Liver (tissue), 8 donors: ENCODE measurements at regions not wholly inside any gene's neighbourhood (a gene's known extent, or its start where the extent isn't known, plus 50 kb on each side); places are given as distances from the start of the nearest gene placed in this dataset.

Experiments
- DNase-seq: peaks from one replicate; pipeline ENCODE4 v3.0.0-alpha.2; 2017; ENCODE audit warnings: low spot score
- H3K27ac ChIP-seq, 2 donors: one replicate each; pipeline ENCODE4 v1.7.0; 2013; ENCODE audit warnings: inconsistent platforms in 2 of 2, low read length in 2 of 2, control low read depth in 1 of 2, low read depth in 1 of 2, mild to moderate bottlenecking in 1 of 2
- H3K27me3 ChIP-seq, 4 donors: one replicate each; pipeline versions ENCODE4 v1.6.1 to v1.7.0; 2013; ENCODE audit warnings: low read length in 3 of 4, inconsistent platforms in 1 of 4, mild to moderate bottlenecking in 1 of 4, moderate library complexity in 1 of 4; ENCODE audit not compliant: control insufficient read depth in 4 of 4, insufficient read depth in 4 of 4
- H3K36me3 ChIP-seq, 4 donors: one replicate each; pipeline versions ENCODE4 v1.6.1 to v1.7.0; 2013; ENCODE audit warnings: low read length in 3 of 4, mild to moderate bottlenecking in 3 of 4, low read depth in 1 of 4, moderate library complexity in 1 of 4; ENCODE audit not compliant: control insufficient read depth in 4 of 4, insufficient read depth in 3 of 4
- H3K4me1 ChIP-seq, 4 donors: one replicate each; pipeline versions ENCODE4 v1.6.1 to v1.7.0; 2013; ENCODE audit warnings: low read length in 3 of 4, mild to moderate bottlenecking in 3 of 4, moderate library complexity in 1 of 4; ENCODE audit not compliant: control insufficient read depth in 4 of 4, insufficient read depth in 4 of 4
- H3K4me3 ChIP-seq, 3 donors: one replicate each; pipeline versions ENCODE4 v1.6.1 to v1.7.0; 2013; ENCODE audit warnings: low read length in 3 of 3, control low read depth in 1 of 3, low read depth in 1 of 3, mild to moderate bottlenecking in 1 of 3
- H3K9ac ChIP-seq, 2 donors: one replicate each; pipeline ENCODE4 v1.7.0; 2013; ENCODE audit warnings: low read length in 2 of 2, mild to moderate bottlenecking in 2 of 2, moderate library complexity in 2 of 2, control low read depth in 1 of 2, low read depth in 1 of 2
- H3K9me3 ChIP-seq, 4 donors: one replicate each; pipeline versions ENCODE4 v1.6.1 to v1.7.0; 2013; ENCODE audit warnings: low read length in 3 of 4; ENCODE audit not compliant: control insufficient read depth in 4 of 4
- FOXA1 ChIP-seq: IDR thresholded peaks from 2 replicates; pipeline ENCODE4 v1.6.1; 2016; ENCODE audit warnings: antibody characterized with exemption
- FOXA2 ChIP-seq: IDR thresholded peaks from 2 replicates; pipeline ENCODE4 v1.6.1; 2016; ENCODE audit warnings: antibody characterized with exemption
- GABPA ChIP-seq, 2 donors: IDR thresholded peaks in 1 of 2; conservative IDR thresholded peaks in 1 of 2; 2 replicates each; pipeline ENCODE4 v1.6.1; 2016; ENCODE audit warnings: antibody characterized with exemption in 2 of 2, mild to moderate bottlenecking in 1 of 2, moderate library complexity in 1 of 2
- HNF4G ChIP-seq: IDR thresholded peaks from 2 replicates; pipeline ENCODE4 v1.6.1; 2016; ENCODE audit warnings: antibody characterized with exemption
- JUND ChIP-seq, 2 donors: IDR thresholded peaks; 2 replicates each; pipeline ENCODE4 v1.6.1; 2016; ENCODE audit warnings: antibody characterized with exemption in 2 of 2
- RAD21 ChIP-seq, 2 donors: IDR thresholded peaks; 2 replicates each; pipeline ENCODE4 v1.6.1; 2016; ENCODE audit warnings: antibody characterized with exemption in 2 of 2, mild to moderate bottlenecking in 2 of 2
- TAF1 ChIP-seq: conservative IDR thresholded peaks from 2 replicates; pipeline ENCODE4 v1.6.1; 2016; ENCODE audit warnings: antibody characterized with exemption, mild to moderate bottlenecking
- YY1 ChIP-seq: IDR thresholded peaks from 2 replicates; pipeline ENCODE4 v1.6.1; 2016; ENCODE audit warnings: antibody characterized with exemption, mild to moderate bottlenecking
- WGBS: extraction: QIAGEN DNeasy Blood & Tissue Kit; methylation state at CpG from one replicate; pipeline ENCODE4 v1.1.7; 2013; 5-methylcytosine and 5-hydroxymethylcytosine counted together
- TF ChIP-seq, protein P1 (sequence below): IDR thresholded peaks from 2 replicates; pipeline ENCODE4 v1.6.1; 2016; ENCODE audit warnings: antibody characterized with exemption
- TF ChIP-seq, protein P2 (sequence below): fragments of 150-350 bp; IDR thresholded peaks from 2 replicates; pipeline ENCODE4 v1.5.1; 2017; ENCODE audit warnings: improper control_type of control experiment, low read depth, low read length; ENCODE audit not compliant: missing input control
- TF ChIP-seq, protein P3 (sequence below): IDR thresholded peaks from 2 replicates; pipeline ENCODE4 v1.6.1; 2016; ENCODE audit warnings: antibody characterized with exemption
- TF ChIP-seq, protein P4 (sequence below): IDR thresholded peaks from 2 replicates; pipeline ENCODE4 v1.6.1; 2016; ENCODE audit warnings: antibody characterized with exemption, mild to moderate bottlenecking
- TF ChIP-seq, protein P5 (sequence below): IDR thresholded peaks from 2 replicates; pipeline ENCODE4 v1.6.1; 2016; ENCODE audit warnings: antibody characterized with exemption
- donor health status: healthy.
- donor health status: healthy.
- donor health status: healthy.
- donor health status: healthy.
- donor health status: healthy.

DNA sequence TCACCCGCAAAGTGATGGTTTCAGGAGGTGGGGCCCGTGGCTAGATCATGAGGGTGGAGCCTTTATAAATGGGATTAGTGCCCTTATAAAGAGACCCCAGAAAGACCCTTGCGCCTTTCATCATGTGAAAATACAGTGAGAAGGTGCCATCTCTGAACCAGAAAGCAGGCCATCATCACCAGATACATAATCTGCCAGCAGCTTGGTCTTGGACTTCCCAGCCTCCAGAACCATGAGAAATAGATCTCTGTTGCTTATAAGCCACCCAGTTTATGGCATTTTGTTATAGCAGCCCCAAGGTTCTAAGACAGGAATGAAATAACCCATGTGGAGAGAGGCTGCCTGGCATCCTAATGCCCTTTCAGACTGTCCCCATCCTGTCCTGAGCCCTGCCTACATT, 127.8 kb upstream of the SMAD3 start:
- H3K9me3 ChIP-seq = no peaks in the 10 kb centered on the region
- 95% methylated on average over 3 of the region's 3 CpGs for WGBS
- no peaks in the 10 kb centered on the region for H3K27me3 ChIP-seq
- peaks cover 0 to 1% (median under 1%) of the 10 kb centered on the region in 4 donors for H3K4me1 ChIP-seq
- no peak overlapping the region for H3K4me3 ChIP-seq
- H3K27ac ChIP-seq = no peak overlapping the region
- H3K36me3 ChIP-seq = no peaks in the 10 kb centered on the region
- no peak for DNase-seq
- TF ChIP-seq, protein P1, sequence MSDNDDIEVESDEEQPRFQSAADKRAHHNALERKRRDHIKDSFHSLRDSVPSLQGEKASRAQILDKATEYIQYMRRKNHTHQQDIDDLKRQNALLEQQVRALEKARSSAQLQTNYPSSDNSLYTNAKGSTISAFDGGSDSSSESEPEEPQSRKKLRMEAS = no peak
- TF ChIP-seq GABPA (IDR thresholded peaks at IDR 0.05 in 1 of 2, conservative IDR thresholded peaks at IDR 0.05 in 1 of 2) (no peak), FOXA1 (no peak), HNF4G (no peak), TAF1 (no peak), YY1 (no peak), JUND (IDR thresholded peaks at IDR 0.05) (no peak), RAD21 (IDR thresholded peaks at IDR 0.05) (no peak)
- TF ChIP-seq, protein P2, sequence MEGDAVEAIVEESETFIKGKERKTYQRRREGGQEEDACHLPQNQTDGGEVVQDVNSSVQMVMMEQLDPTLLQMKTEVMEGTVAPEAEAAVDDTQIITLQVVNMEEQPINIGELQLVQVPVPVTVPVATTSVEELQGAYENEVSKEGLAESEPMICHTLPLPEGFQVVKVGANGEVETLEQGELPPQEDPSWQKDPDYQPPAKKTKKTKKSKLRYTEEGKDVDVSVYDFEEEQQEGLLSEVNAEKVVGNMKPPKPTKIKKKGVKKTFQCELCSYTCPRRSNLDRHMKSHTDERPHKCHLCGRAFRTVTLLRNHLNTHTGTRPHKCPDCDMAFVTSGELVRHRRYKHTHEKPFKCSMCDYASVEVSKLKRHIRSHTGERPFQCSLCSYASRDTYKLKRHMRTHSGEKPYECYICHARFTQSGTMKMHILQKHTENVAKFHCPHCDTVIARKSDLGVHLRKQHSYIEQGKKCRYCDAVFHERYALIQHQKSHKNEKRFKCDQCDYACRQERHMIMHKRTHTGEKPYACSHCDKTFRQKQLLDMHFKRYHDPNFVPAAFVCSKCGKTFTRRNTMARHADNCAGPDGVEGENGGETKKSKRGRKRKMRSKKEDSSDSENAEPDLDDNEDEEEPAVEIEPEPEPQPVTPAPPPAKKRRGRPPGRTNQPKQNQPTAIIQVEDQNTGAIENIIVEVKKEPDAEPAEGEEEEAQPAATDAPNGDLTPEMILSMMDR = no peak
- TF ChIP-seq, protein P3, sequence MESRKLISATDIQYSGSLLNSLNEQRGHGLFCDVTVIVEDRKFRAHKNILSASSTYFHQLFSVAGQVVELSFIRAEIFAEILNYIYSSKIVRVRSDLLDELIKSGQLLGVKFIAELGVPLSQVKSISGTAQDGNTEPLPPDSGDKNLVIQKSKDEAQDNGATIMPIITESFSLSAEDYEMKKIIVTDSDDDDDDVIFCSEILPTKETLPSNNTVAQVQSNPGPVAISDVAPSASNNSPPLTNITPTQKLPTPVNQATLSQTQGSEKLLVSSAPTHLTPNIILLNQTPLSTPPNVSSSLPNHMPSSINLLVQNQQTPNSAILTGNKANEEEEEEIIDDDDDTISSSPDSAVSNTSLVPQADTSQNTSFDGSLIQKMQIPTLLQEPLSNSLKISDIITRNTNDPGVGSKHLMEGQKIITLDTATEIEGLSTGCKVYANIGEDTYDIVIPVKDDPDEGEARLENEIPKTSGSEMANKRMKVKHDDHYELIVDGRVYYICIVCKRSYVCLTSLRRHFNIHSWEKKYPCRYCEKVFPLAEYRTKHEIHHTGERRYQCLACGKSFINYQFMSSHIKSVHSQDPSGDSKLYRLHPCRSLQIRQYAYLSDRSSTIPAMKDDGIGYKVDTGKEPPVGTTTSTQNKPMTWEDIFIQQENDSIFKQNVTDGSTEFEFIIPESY = no peak
- TF ChIP-seq, protein P4, sequence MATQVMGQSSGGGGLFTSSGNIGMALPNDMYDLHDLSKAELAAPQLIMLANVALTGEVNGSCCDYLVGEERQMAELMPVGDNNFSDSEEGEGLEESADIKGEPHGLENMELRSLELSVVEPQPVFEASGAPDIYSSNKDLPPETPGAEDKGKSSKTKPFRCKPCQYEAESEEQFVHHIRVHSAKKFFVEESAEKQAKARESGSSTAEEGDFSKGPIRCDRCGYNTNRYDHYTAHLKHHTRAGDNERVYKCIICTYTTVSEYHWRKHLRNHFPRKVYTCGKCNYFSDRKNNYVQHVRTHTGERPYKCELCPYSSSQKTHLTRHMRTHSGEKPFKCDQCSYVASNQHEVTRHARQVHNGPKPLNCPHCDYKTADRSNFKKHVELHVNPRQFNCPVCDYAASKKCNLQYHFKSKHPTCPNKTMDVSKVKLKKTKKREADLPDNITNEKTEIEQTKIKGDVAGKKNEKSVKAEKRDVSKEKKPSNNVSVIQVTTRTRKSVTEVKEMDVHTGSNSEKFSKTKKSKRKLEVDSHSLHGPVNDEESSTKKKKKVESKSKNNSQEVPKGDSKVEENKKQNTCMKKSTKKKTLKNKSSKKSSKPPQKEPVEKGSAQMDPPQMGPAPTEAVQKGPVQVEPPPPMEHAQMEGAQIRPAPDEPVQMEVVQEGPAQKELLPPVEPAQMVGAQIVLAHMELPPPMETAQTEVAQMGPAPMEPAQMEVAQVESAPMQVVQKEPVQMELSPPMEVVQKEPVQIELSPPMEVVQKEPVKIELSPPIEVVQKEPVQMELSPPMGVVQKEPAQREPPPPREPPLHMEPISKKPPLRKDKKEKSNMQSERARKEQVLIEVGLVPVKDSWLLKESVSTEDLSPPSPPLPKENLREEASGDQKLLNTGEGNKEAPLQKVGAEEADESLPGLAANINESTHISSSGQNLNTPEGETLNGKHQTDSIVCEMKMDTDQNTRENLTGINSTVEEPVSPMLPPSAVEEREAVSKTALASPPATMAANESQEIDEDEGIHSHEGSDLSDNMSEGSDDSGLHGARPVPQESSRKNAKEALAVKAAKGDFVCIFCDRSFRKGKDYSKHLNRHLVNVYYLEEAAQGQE = no peak
- H3K9ac ChIP-seq = no peak overlapping the region

DNA sequence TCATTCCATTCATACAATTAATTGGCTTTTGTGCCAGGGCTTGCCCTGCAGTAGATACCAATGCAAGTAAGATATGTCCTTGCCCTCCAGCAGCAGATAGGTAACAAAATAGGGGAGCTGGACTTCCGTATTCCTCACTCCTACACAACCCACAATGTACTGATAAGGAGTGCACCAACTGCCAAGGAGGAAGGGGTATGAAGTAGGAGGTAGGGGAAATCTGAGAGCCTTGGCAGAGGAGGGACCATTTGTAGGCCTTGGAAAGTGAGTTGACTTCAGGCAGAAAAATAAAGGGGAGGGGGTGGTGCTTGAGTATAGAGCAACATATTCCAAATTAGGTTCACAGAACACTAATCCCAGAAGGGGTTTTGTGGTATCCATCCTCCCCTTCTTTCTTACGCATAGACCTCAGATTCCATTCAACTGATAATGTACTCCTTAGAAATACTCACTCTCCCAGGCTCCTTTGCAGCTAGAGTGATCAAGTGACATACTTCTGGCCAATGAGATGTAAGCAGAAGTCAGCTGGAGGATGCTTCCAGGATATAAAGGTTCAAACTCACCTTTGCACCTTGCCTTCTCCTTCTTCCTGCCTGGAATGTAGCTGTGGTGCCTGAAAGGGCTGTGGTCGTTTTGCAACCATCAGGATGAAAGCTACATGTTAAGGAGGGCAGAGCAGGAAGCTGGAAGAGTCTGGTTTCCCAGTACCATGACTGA, 127.1 kb upstream of the SMAD3 start:
- H3K36me3 ChIP-seq = no peaks in the 10 kb centered on the region
- WGBS = 69% methylated on average over 3 of the region's 3 CpGs
- H3K27ac ChIP-seq = no peak overlapping the region
- no peaks in the 10 kb centered on the region for H3K27me3 ChIP-seq
- no peak overlapping the region for H3K9ac ChIP-seq
- no peaks in the 10 kb centered on the region for H3K9me3 ChIP-seq
- no peaks in the 10 kb centered on the region for H3K4me1 ChIP-seq
- H3K4me3 ChIP-seq = no peak overlapping the region
- no peak for DNase-seq
- TF ChIP-seq FOXA2 (no peak), HNF4G (no peak), RAD21 (IDR thresholded peaks at IDR 0.05) (no peak), YY1 (no peak), JUND (IDR thresholded peaks at IDR 0.05) (no peak)
- TF ChIP-seq, protein P5, sequence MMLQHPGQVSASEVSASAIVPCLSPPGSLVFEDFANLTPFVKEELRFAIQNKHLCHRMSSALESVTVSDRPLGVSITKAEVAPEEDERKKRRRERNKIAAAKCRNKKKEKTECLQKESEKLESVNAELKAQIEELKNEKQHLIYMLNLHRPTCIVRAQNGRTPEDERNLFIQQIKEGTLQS = no peak
- TF ChIP-seq, protein P4 = no peak
